ENCODE measurements at regions not wholly inside any gene's neighbourhood (a gene's known extent, or its start where the extent isn't known, plus 50 kb on each side); places are given as distances from the start of the nearest gene placed in this dataset.

DNA sequence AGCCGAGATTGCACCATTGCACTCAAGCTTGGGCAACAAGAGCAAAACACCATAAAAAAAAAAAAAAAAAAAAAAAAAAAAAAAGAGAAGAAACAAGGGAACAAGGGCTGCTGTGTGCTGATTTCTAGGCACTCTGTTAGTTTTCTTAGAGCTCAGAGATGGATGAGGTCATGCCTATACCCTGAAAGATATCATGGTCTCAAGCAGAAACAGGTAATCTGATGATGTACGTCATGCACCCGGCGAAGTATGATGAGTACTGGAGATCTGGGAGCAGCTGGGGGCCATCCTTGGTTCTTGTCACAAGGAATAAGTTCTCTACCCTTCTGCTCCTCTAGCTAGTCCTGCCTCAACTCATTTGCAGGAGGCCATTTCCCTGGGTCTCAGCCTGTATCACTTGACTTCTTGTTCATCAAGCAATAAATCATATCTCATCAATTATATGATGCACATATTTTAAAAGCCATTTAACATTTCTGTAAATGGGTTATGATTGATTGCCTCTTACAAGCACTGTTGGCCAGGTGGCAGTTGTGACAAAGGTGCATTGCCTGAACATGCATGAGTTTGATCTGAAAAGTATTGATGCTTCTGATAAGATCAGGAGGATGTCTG, 517.2 kb downstream of the DHX35 start:
- DNase-seq (ENCODE audit: low spot score) = no peak

GRCh38 chr20:39474879-39475278, 512.7 kb downstream of the DHX35 start:
- no peak for DNase-seq (ENCODE audit: low spot score)

DNA sequence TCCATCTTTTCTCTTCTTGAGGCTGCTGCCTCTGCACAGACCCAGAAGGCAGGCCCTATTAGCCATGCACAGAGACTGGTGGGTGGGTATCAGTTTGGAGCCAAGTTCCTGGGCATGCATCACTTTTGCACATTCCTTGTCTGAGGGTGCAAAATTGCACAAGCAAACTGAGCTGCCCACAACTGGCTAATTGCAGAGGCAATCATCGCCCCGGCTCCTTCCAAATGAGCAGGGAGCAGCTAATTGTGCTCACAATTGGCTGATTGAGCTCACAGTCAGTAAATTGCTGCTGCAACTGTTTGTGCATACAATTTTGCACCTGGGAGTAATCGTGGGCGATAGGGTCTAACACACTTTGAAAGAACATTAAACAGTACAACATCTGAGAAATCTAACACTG, 511.4 kb downstream of the DHX35 start:
- DNase-seq (ENCODE audit: low spot score) = no peak

DNA sequence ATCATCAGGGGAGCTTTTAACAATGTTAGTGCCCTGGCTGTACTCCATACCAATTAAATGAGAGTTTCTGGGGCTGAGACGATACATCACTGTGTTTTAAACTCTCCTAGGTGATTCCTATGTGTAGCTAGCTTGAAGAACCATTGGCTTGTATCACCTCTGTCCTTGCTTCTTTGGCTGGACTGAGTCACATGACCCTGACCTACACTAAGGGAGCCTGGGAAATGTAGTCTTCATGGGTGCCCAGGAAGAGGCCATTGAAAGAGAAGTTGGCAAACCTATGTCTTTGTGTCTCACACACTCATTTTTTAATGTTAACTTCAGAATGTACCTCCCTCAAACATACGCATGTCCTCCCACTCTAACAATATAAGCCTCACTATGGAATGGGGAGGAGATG, 506.6 kb downstream of the DHX35 start:
- DNase-seq (ENCODE audit: low spot score) = no peak

DNA sequence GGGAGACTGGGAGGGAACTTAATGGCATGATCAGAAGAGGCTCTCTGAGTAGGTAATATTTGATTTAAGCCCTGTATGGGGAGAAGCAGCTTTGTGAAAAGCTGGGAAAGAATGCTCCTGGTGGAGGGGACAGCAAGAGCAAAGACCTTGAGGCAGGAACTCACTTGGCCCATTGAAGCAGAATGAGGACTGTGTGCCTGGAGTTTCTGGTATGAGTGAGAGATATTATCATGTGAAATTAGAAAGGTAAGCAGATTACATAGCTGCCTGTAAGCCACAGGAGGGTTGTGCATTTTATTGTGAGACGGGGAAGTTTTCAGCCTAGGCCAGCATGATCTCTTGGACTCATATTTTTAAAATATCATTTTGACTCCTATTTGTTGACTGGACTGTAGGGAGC, 502.1 kb downstream of the DHX35 start:
- no peak for DNase-seq (ENCODE audit: low spot score)

GRCh38 chr20:39462416-39462945, 500.3 kb downstream of the DHX35 start:
- DNase-seq (ENCODE audit: low spot score) = no peak

DNA sequence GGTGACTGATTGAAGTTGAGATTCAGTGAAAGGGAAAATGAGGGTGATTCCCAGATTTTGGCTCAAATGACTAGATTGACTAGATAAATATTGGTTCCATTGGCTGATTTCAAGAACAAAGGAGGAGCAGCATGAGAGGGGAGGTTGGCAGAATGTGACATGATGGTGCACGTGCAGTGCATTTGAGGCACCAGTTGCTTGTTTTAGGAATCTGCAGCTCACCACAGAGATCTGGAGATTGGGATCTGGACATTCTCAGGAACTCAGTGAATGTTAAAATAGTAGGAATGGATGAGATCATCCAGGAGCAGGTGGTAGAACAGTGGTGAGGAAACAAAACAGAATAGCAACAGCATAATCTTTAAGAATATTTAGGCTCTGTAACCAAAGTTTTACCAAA, 496.3 kb downstream of the DHX35 start:
- no peak for DNase-seq (ENCODE audit: low spot score)

DNA sequence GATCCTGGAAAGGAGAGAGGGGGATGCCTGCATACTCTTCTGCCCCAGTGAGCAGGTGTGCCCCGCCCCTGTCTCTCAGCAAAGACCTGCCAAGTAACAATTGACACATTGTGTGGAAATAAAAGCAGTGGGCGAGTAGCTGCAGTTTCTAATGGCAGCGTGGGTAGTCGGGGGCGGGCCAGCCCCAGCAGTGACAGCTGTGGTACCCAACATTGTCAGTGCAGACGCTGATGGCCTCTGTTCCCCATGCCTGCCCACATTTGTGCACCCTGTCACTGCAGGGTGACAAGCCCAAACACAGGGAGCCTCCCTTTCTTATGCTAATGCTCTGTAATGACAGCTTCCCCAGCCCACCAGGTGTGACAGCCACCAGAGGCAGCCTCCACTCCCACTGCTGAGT, 491.7 kb downstream of the DHX35 start:
- no peak for DNase-seq (ENCODE audit: low spot score)

- no peak for DNase-seq (ENCODE audit: low spot score)
Observed at GRCh38 chr20:39452583-39453340, 490.6 kb downstream of the DHX35 start.

DNA sequence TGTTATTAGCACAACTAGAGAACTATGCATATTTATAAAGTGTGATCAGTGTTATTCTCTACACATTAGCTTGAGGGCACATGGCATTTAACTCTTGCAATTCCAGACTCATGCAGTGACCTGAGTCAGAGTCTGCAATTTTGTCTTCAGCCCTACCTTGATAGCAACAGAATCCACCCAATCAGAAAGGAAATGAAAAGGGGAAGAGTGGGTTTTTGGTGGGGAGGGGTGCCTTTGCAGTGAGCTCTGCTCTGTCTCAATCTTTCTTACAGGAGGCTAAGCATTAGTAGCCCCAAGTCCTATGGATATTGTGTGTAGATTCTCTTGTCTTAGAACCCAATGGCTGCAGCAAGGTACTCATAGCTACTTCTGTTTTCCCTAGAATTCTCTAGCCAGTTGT, 489.2 kb downstream of the DHX35 start:
- no peak for DNase-seq (ENCODE audit: low spot score)

DNA sequence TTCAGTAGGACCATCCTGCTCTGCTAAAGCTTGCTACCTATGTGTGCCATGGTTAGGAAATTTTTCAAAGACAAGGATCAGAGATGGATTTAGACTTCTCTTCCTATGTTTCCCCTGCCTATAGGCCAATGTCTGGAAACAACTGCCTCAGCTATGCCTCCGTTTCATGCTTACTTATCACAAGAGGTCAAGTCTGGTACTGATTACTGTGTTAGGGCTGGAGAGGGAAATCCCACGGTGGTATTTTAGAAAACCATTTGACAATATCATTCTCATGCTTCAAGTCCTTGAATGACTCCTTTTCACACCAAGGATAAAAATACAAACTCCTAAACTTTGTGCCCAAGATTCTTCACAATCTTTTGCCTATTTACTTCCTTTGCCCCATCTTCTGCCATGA, 484.3 kb downstream of the DHX35 start:
- no peak for DNase-seq (ENCODE audit: low spot score)

DNA sequence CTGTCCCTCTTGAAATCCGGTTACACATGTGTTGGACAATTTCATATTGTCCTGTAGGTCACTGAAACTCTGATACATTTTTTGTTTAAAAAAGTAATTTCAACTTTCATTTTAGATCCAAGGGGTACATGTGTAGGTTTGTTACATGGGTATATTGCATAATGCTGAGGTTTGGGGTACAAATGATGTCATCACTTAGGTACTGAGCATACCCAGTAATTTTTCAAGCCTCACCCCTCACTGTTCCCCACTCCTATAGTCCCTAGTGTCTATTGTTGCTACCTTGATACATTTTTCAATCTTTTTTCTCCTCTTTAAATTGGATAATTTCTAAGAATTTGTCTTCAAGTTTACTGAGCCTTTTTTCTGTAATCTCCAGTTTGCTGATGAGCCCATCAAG, 483.0 kb downstream of the DHX35 start:
- DNase-seq (ENCODE audit: low spot score) = no peak

- DNase-seq (ENCODE audit: low spot score) = no peak
Observed at GRCh38 chr20:39433466-39433865, 471.3 kb downstream of the DHX35 start.

- no peak for DNase-seq (ENCODE audit: low spot score)
Observed at GRCh38 chr20:39431091-39431880, 469.1 kb downstream of the DHX35 start.

DNA sequence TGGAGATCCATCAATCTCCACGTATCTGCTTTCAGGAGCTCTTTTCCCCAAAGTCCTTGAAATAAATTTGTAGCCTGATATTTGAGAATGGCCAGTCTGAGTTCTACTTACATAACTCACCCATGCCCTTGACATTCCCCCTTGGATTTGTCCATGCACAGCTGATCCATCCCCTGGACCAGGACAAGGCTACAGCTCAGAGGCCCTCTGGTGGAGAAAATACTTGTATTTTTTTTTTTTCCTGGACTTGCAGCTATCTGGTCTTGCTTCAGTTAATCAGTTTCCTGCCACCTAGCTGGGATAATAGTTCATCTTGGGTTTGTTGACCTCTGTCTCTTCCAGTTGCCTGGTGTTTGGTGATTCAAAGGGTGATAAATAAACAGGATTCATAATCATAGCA, 467.6 kb downstream of the DHX35 start:
- DNase-seq (ENCODE audit: low spot score) = peak; percentile 12

DNA sequence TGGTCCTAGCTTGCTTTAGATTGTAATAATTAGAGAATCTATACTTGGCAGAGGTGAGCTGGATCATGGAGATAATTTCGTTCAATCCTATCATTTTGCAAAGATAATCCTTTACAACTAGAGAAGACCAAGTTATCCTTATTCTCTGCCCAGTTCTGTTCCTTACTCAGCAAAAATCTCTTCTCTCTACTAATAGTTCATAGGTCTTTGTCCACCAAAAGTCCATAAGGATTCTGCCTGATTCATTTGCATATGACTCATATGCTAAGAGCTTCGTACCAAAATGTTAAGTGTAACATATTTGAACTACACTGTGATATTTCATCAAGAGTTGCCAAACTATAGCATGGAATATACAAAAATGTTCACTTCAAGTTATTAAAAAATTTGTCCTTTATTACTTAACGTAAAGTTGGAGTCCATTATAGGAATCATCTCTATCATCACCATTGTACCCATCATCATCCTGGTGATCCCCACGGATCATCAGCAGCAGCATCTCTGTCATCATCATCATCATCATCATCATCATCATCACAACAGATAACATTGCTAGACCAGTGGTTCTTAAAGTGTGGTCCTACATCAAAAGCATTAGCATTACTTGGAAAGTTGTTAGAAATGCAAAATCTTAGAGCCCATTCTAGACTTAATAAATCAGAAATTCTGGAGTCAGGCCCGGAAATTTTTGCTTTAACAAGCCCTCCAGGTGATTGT, 463.0 kb downstream of the DHX35 start:
- DNase-seq (ENCODE audit: low spot score) = no peak

- no peak for DNase-seq (ENCODE audit: low spot score)
Observed at GRCh38 chr20:39421571-39422105, 459.5 kb downstream of the DHX35 start.

DNA sequence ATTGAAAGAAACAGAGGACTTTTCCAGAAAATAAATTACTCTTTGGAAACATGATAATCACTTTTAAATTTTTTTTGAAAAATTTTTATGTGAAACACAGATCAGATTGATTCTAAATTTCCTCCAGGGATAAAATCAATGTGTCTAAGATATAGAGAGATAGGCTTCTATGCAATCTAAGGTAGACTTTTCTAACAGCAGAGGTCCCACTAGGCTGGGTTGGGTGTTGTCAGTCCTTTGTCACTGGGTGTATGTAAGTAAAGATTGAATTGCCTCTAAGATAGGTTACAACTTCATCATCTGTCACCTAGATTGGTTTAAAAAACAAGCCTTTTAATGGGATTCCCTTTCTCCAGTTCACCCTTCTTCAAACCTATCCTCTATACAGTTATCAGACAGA, 449.9 kb downstream of the DHX35 start:
- no peak for DNase-seq (ENCODE audit: low spot score)

- no peak for DNase-seq (ENCODE audit: low spot score)
Observed at GRCh38 chr20:39399463-39399862, 437.3 kb downstream of the DHX35 start.

DNA sequence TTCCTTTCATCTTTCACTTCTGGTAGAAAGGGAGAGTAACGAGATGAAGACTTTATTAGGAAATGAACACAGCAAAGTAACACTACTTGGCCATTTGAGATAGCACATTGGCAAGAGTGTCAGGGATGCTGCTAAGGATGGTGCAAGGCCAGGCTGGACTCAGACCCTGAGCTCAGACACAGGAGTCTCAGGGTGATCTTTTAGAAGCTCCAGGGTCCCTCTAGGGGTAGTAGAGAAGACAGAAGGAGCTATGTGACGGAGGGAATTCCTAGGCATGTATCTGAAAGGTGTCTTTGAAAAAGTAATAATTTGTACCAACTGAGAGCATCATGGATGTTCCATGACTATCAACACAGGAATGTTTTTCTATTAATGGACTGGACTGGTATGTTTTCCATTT, 436.5 kb downstream of the DHX35 start:
- no peak for DNase-seq (ENCODE audit: low spot score)

DNA sequence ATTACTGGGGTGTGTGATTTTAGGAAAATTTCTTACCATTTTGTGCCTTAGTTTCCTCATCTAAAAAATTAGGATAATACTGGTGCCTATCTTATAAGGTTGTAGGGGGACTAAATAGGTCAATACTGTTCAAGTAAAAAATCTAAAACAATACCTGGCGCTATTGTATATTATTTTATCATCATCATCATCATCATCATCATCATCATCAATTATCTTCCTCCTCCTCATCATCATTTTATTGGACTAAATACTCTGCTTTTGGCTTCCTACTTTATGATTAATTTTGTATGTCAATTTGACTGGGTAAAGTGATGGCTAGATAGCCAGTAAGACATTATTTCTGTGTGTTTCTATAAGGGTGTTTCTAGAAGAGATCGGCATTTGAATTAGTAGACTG, 435.5 kb downstream of the DHX35 start:
- no peak for DNase-seq (ENCODE audit: low spot score)
